ENCODE measurements at regions not wholly inside any gene's neighbourhood (a gene's known extent, or its start where the extent isn't known, plus 50 kb on each side); places are given as distances from the start of the nearest gene placed in this dataset.

- TF ChIP-seq POLR2A (IDR thresholded peaks at IDR 0.05), result no peak
- TF ChIP-seq CTCF (IDR thresholded peaks at IDR 0.05), result no peak
Measured at GRCh38 chr21:23127973-23128372, 2129.8 kb downstream of the NCAM2 start.

Data from right lobe of liver (tissue), 4 donors.